ENCODE measurements at regions not wholly inside any gene's neighbourhood (a gene's known extent, or its start where the extent isn't known, plus 50 kb on each side); places are given as distances from the start of the nearest gene placed in this dataset.

DNA sequence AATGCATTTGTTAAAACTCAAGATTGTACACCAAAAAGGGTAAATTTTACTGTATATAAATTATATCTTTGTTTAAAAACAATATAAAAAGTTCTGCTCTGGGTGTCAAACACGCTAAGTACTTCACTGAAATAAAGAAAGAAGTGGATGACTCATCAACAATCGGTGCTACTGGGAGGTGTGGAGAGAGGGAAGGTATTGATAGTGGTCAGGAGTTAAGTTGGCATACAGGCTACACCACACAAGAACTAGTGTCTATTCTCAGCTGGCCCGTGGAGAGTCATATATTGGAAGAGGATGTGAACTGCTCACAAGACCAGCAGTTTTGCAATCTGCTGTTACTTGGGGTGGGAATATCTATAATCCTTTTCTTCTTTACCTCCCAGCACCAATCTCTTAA is 145.7 kb upstream of the TRPC7 start (continued):
- TF ChIP-seq, protein P1, sequence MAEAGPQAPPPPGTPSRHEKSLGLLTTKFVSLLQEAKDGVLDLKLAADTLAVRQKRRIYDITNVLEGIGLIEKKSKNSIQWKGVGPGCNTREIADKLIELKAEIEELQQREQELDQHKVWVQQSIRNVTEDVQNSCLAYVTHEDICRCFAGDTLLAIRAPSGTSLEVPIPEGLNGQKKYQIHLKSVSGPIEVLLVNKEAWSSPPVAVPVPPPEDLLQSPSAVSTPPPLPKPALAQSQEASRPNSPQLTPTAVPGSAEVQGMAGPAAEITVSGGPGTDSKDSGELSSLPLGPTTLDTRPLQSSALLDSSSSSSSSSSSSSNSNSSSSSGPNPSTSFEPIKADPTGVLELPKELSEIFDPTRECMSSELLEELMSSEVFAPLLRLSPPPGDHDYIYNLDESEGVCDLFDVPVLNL (IDR thresholded peaks at IDR 0.05; ENCODE audit: low read depth, low read length) = no peak

DNA sequence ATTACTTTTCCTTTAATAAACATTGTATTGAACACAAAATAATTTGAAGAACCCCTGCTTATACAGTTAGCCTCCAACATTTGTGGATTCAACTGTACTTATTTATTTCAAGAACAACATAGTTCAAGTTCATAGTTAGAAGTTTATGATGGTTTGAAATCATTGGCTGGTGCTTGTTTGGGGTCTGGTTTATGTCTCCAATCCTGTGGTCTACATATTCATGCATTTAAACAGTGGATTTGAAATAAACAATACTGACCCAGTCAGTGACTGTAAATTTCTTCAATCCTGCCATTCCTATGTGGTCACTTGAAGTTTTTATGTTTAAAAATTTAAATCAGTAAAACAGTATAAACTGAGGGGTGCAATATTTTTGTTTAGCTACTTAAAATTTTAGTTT is 145.1 kb upstream of the TRPC7 start:
- Histone ChIP-seq H3K4me1 (ENCODE audit: control insufficient read depth, insufficient read depth, low read length) (no peaks in the 10 kb centered on the region), H3K4me3 (no peak overlapping the region), H3K27me3 (replicated peaks in 1 of 2; ENCODE audit: control insufficient read depth in 2 of 2, insufficient read depth in 2 of 2, low read length in 1 of 2) (0 out of 4 replicates have a peak, but pooled peaks cover 0 to 2% of the 10 kb centered on the region in 2 experiments), H3K9ac (ENCODE audit: control insufficient read depth, insufficient read depth, low read length) (no peak overlapping the region), H3K36me3 (ENCODE audit: control insufficient read depth in 2 of 2, insufficient read depth in 2 of 2, low read length in 1 of 2) (no peaks in the 10 kb centered on the region), H2AFZ (ENCODE audit: control insufficient read depth, low read depth, low read length) (no peak overlapping the region), H3K9me3 (replicated peaks; ENCODE audit: control insufficient read depth, insufficient read depth, low read length) (no peaks in the 10 kb centered on the region), H4K20me1 (ENCODE audit: control insufficient read depth, insufficient read depth) (no peaks in the 10 kb centered on the region), H3K79me2 (ENCODE audit: control insufficient read depth, insufficient read depth, low read length) (no peaks in the 10 kb centered on the region), H3K27ac (ENCODE audit: control insufficient read depth, insufficient read depth) (no peak overlapping the region), H3K4me2 (ENCODE audit: control insufficient read depth, insufficient read depth) (no peak overlapping the region)
- ChIA-PET CTCF (no interaction called here), RAD21 (ENCODE audit: unreplicated experiment) (no interaction called here), SMC1A (ENCODE audit: uncharacterized antibody, unreplicated experiment) (no interaction called here), POLR2A (no interaction called here)
- intact Hi-C loops (cut with micrococcal nuclease; ENCODE audit: unreplicated experiment) (no loop called here), in situ Hi-C loops (cut with MboI) (no loop called here)
- no TSS peak for BruUV-seq (replicated peaks)
- TF ChIP-seq, protein P2, sequence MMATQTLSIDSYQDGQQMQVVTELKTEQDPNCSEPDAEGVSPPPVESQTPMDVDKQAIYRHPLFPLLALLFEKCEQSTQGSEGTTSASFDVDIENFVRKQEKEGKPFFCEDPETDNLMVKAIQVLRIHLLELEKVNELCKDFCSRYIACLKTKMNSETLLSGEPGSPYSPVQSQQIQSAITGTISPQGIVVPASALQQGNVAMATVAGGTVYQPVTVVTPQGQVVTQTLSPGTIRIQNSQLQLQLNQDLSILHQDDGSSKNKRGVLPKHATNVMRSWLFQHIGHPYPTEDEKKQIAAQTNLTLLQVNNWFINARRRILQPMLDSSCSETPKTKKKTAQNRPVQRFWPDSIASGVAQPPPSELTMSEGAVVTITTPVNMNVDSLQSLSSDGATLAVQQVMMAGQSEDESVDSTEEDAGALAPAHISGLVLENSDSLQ (IDR thresholded peaks at IDR 0.05) = no peak
- TF ChIP-seq POLR2AphosphoS2 (IDR thresholded peaks at IDR 0.05; ENCODE audit: low read depth, low read length) = no peak
- TF ChIP-seq, protein P1 (IDR thresholded peaks at IDR 0.05; ENCODE audit: low read depth, low read length) = no peak
- no peak for TF ChIP-seq MEF2A (IDR thresholded peaks at IDR 0.05; ENCODE audit: insufficient read depth, low read depth, low read length)
- no peak for TF ChIP-seq BRCA1 (IDR thresholded peaks at IDR 0.05; ENCODE audit: low read depth, low read length)
- TF ChIP-seq SMARCA5 (IDR thresholded peaks at IDR 0.05) = no peak
- no peak for TF ChIP-seq RFX5 (IDR thresholded peaks at IDR 0.05; ENCODE audit: low read depth, low read length)
- no peak for TF ChIP-seq JUNB (IDR thresholded peaks at IDR 0.05)
- no peak for TF ChIP-seq NFXL1 (IDR thresholded peaks at IDR 0.05; ENCODE audit: borderline replicate concordance)
- TF ChIP-seq, protein P3, sequence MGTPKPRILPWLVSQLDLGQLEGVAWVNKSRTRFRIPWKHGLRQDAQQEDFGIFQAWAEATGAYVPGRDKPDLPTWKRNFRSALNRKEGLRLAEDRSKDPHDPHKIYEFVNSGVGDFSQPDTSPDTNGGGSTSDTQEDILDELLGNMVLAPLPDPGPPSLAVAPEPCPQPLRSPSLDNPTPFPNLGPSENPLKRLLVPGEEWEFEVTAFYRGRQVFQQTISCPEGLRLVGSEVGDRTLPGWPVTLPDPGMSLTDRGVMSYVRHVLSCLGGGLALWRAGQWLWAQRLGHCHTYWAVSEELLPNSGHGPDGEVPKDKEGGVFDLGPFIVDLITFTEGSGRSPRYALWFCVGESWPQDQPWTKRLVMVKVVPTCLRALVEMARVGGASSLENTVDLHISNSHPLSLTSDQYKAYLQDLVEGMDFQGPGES (IDR thresholded peaks at IDR 0.05) = no peak
- TF ChIP-seq SUPT20H (IDR thresholded peaks at IDR 0.05; ENCODE audit: borderline replicate concordance, control insufficient read depth, low read depth, low read length) = no peak
- DNase-seq (ENCODE audit: low read depth, low spot score) (no peak), FAIRE-seq (no peak), ATAC-seq (no peak)

All from GM12878 (cell line).